ENCODE measurements at regions not wholly inside any gene's neighbourhood (a gene's known extent, or its start where the extent isn't known, plus 50 kb on each side); places are given as distances from the start of the nearest gene placed in this dataset.

GRCh38 chr1:234875953-234876855, 252.4 kb downstream of the TOMM20 start (continued):
- peak; percentile 95; the same call in 1 of the 2 replicates for TF ChIP-seq ZBTB9 (CRISPR knock-in tag; IDR thresholded peaks at IDR 0.05)
- TF ChIP-seq ATF6 (CRISPR knock-in tag; IDR thresholded peaks at IDR 0.05), result no peak
- no peak for TF ChIP-seq TRIM25 (IDR thresholded peaks at IDR 0.05; ENCODE audit: borderline replicate concordance)
- TF ChIP-seq ZFP36 (IDR thresholded peaks at IDR 0.05; ENCODE audit: low read depth, low read length, partially characterized antibody), result peak; percentile 21
- TF ChIP-seq ELF1 (tag; IDR thresholded peaks at IDR 0.05), result no peak
- peak; percentile 89; the same call in 1 of the 2 replicates for TF ChIP-seq RUNX1 (IDR thresholded peaks at IDR 0.05; ENCODE audit: low read depth)
- peak; percentile 77; the same call in 1 of the 2 replicates for TF ChIP-seq ZNF785 (CRISPR knock-in tag; IDR thresholded peaks at IDR 0.05)
- peak; percentile 94 for TF ChIP-seq SP1 (CRISPR knock-in tag; IDR thresholded peaks at IDR 0.05)
- no peak for TF ChIP-seq LARP7 (IDR thresholded peaks at IDR 0.05)
- no peak for TF ChIP-seq CHCHD3 (CRISPR knock-in tag; IDR thresholded peaks at IDR 0.05)
- TF ChIP-seq PHTF2 (CRISPR knock-in tag; IDR thresholded peaks at IDR 0.05), result no peak
- TF ChIP-seq GABPA (tag; conservative IDR thresholded peaks at IDR 0.05; ENCODE audit: low read depth), result peak; percentile 61; the same call in 1 of the 2 replicates
- TF ChIP-seq HMBOX1 (IDR thresholded peaks at IDR 0.05), result peak; percentile 97
- TF ChIP-seq ZNF639 (CRISPR knock-in tag; conservative IDR thresholded peaks at IDR 0.05 in 1 of 2, IDR thresholded peaks at IDR 0.05 in 1 of 2), result peak in 1 of 2 experiments; percentile 94; a peak in 2 of 4 replicates
- peak; percentile 99 for TF ChIP-seq KLF16 (IDR thresholded peaks at IDR 0.05)
- peak; percentile 99 for TF ChIP-seq HDAC3 (IDR thresholded peaks at IDR 0.05; ENCODE audit: borderline replicate concordance, partially characterized antibody)
- TF ChIP-seq HDAC2 (IDR thresholded peaks at IDR 0.05), result peak; percentile 99
- TF ChIP-seq GATAD2A (IDR thresholded peaks at IDR 0.05), result peak; percentile 65; the same call in 1 of the 2 replicates
- 0 out of 2 replicates have a peak, but pooled peaks have one; percentile 27 for TF ChIP-seq ZNF431 (CRISPR knock-in tag; IDR thresholded peaks at IDR 0.05)
- peak in 1 of 2 experiments; percentile 53; a peak in 1 of 4 replicates for TF ChIP-seq SIN3A (IDR thresholded peaks at IDR 0.05; ENCODE audit: borderline replicate concordance in 2 of 2, control insufficient read depth in 1 of 2, low read depth in 2 of 2, low read length in 2 of 2)

All from K562 (cell line).